ENCODE measurements at regions not wholly inside any gene's neighbourhood (a gene's known extent, or its start where the extent isn't known, plus 50 kb on each side); places are given as distances from the start of the nearest gene placed in this dataset.

DNA sequence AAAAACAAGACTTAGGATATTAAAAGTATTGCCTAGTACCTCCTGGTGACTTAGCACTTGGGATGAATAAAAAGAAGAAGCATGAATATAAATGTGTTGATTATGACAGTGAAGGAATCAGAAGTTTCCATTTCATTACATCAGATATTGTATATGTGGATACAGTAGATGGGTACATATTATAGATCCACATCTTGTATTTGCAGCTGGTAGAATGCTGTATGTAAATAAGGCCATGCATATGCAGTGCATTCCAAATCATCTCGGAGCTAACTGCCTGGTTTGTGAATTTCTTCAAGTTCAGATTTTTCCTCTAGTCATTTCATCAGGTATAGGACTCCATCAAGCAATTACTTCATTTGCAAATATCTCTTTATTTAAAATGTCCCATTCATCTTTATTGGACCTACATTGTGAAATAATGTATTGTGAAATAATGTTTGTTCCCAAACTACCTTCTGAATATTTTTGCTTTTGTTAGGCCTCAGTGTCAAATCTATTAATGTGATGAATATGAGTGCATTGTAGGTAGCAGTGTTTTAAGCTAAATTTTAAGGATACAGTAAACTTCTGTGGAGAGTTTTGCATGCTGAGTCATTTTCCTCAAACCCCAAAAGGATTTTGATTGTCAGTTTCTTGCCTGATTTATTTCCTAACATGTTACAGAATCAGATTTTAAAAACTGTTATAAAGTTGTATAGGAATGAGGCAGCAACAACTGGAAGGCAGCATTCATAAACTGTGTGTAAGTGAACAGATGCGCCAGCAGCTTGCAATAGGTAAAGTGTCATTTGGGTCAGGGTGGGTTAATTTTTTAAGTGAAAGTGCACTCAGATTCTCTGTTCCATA lies 370.8 kb upstream of the RIOK2 start:
- DNase-seq (ENCODE audit: low spot score): no peak
- Histone ChIP-seq H3K9me3 (ENCODE audit: control insufficient read depth in 4 of 4, low read length in 3 of 4) (peaks cover 0 to 2% (median 0%) of the 10 kb centered on the region in 4 donors), H3K27ac (ENCODE audit: low read depth in 1 of 2, low read length in 2 of 2) (no peak overlapping the region), H3K36me3 (ENCODE audit: control insufficient read depth in 4 of 4, insufficient read depth in 3 of 4, low read depth in 1 of 4, low read length in 3 of 4) (no peaks in the 10 kb centered on the region), H3K27me3 (ENCODE audit: control insufficient read depth in 4 of 4, insufficient read depth in 4 of 4, low read length in 3 of 4) (no peaks in the 10 kb centered on the region), H3K9ac (ENCODE audit: low read depth in 1 of 2, low read length in 2 of 2) (no peak overlapping the region), H3K4me3 (ENCODE audit: low read depth in 1 of 3, low read length in 3 of 3) (no peak overlapping the region), H3K4me1 (ENCODE audit: control insufficient read depth in 4 of 4, insufficient read depth in 4 of 4, low read length in 3 of 4) (no peaks in the 10 kb centered on the region)
- TF ChIP-seq TAF1 (conservative IDR thresholded peaks at IDR 0.05): no peak
- WGBS: 81% methylated on average over 2 of the region's 2 CpGs

DNA sequence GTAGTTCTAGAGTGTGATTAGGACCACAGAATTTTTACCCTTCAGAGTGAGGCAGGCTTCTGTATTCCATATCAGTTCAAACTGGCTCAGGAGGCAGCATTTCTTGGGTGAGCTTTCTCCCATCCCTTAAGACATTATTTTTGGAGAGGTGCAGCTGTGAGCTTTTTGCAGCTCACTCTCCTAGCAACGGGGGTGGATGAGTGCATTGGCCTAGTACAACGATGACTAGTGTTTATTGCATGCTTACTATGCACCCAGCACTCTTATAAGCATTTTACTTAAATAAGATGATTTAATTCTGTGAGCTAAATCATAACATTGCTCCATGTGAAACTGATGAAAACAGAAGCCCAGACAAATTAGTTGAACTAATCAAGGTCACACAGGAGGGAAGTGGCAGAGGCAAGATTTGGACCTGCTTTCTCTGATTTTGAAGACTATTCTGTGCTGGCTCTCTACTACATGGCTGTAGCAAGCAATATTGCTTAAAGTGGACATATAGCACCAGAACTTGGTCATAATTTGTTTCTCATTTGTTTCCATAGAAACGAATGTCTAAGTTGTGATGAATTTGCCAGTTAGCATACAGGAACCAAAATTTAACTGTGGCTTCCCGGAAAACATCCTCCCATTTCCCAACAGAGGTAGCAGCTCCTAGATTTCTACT lies 372.1 kb upstream of the RIOK2 start:
- no peak for DNase-seq (ENCODE audit: low spot score)
- Histone ChIP-seq H3K27me3 (ENCODE audit: control insufficient read depth in 4 of 4, insufficient read depth in 4 of 4, low read length in 3 of 4) (no peaks in the 10 kb centered on the region), H3K27ac (ENCODE audit: low read depth in 1 of 2, low read length in 2 of 2) (no peak overlapping the region), H3K9ac (ENCODE audit: low read depth in 1 of 2, low read length in 2 of 2) (no peak overlapping the region), H3K36me3 (ENCODE audit: control insufficient read depth in 4 of 4, insufficient read depth in 3 of 4, low read depth in 1 of 4, low read length in 3 of 4) (no peaks in the 10 kb centered on the region), H3K4me1 (ENCODE audit: control insufficient read depth in 4 of 4, insufficient read depth in 4 of 4, low read length in 3 of 4) (no peaks in the 10 kb centered on the region), H3K4me3 (ENCODE audit: low read depth in 1 of 3, low read length in 3 of 3) (no peak overlapping the region), H3K9me3 (ENCODE audit: control insufficient read depth in 4 of 4, low read length in 3 of 4) (peaks cover 0 to 2% (median 0%) of the 10 kb centered on the region in 4 donors)
- WGBS: 68% methylated on average over 4 of the region's 4 CpGs
- no peak for TF ChIP-seq FOXA1 (IDR thresholded peaks at IDR 0.05)
- TF ChIP-seq, protein P1, sequence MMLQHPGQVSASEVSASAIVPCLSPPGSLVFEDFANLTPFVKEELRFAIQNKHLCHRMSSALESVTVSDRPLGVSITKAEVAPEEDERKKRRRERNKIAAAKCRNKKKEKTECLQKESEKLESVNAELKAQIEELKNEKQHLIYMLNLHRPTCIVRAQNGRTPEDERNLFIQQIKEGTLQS (IDR thresholded peaks at IDR 0.05): no peak
- no peak for TF ChIP-seq RAD21 (IDR thresholded peaks at IDR 0.05)
- no peak for TF ChIP-seq TAF1 (conservative IDR thresholded peaks at IDR 0.05)
- no peak for TF ChIP-seq RXRA (IDR thresholded peaks at IDR 0.05)
- no peak for TF ChIP-seq JUND (IDR thresholded peaks at IDR 0.05)
- no peak for TF ChIP-seq SP1 (IDR thresholded peaks at IDR 0.05)
- TF ChIP-seq FOXA2 (IDR thresholded peaks at IDR 0.05): no peak
- TF ChIP-seq YY1 (IDR thresholded peaks at IDR 0.05): no peak

DNA sequence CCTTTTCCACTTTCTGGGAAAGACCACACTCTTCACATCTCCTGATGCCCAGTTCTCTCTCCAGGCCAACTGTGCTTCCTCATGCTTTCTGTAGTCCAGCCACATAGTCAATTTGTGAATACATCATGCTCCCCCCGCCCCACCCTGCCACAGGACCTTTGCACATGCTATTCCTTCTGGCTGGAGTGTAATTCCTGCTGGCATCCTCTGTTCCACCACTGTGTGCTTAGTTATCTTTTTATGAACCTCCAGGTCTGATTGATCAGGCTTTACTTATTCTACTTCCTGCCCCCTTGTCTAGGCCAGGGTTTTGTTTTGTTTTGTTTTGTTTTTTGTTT lies 372.6 kb upstream of the RIOK2 start:
- 86% methylated on average over 1 of the region's 1 CpG for WGBS
- no peaks in the 10 kb centered on the region for H3K36me3 ChIP-seq (ENCODE audit: control insufficient read depth in 4 of 4, insufficient read depth in 3 of 4, low read depth in 1 of 4, low read length in 3 of 4)

More for the DNA sequence above, 372.6 kb upstream of the RIOK2 start:
- Histone ChIP-seq H3K9ac (ENCODE audit: low read depth in 1 of 2, low read length in 2 of 2) (no peak overlapping the region), H3K9me3 (ENCODE audit: control insufficient read depth in 4 of 4, low read length in 3 of 4) (peaks cover 0 to 2% (median 0%) of the 10 kb centered on the region in 4 donors), H3K4me3 (ENCODE audit: low read depth in 1 of 3, low read length in 3 of 3) (no peak overlapping the region), H3K27ac (ENCODE audit: low read depth in 1 of 2, low read length in 2 of 2) (no peak overlapping the region), H3K4me1 (ENCODE audit: control insufficient read depth in 4 of 4, insufficient read depth in 4 of 4, low read length in 3 of 4) (no peaks in the 10 kb centered on the region), H3K27me3 (ENCODE audit: control insufficient read depth in 4 of 4, insufficient read depth in 4 of 4, low read length in 3 of 4) (no peaks in the 10 kb centered on the region)
- TF ChIP-seq EGR1 (IDR thresholded peaks at IDR 0.05; ENCODE audit: low read depth in 2 of 2) (no peak), RAD21 (IDR thresholded peaks at IDR 0.05) (no peak), SP1 (IDR thresholded peaks at IDR 0.05) (no peak), JUND (IDR thresholded peaks at IDR 0.05) (no peak), NR2F2 (IDR thresholded peaks at IDR 0.05) (no peak), FOXA2 (IDR thresholded peaks at IDR 0.05) (no peak), HNF4G (IDR thresholded peaks at IDR 0.05) (no peak), HNF4A (conservative IDR thresholded peaks at IDR 0.05) (no peak), TAF1 (conservative IDR thresholded peaks at IDR 0.05) (no peak), GABPA (IDR thresholded peaks at IDR 0.05 in 1 of 2, conservative IDR thresholded peaks at IDR 0.05 in 1 of 2) (no peak), FOXA1 (IDR thresholded peaks at IDR 0.05) (no peak), RXRA (IDR thresholded peaks at IDR 0.05) (no peak)
- TF ChIP-seq, protein P2, sequence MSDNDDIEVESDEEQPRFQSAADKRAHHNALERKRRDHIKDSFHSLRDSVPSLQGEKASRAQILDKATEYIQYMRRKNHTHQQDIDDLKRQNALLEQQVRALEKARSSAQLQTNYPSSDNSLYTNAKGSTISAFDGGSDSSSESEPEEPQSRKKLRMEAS (IDR thresholded peaks at IDR 0.05): no peak
- TF ChIP-seq, protein P1 (IDR thresholded peaks at IDR 0.05): no peak
- TF ChIP-seq, protein P3, sequence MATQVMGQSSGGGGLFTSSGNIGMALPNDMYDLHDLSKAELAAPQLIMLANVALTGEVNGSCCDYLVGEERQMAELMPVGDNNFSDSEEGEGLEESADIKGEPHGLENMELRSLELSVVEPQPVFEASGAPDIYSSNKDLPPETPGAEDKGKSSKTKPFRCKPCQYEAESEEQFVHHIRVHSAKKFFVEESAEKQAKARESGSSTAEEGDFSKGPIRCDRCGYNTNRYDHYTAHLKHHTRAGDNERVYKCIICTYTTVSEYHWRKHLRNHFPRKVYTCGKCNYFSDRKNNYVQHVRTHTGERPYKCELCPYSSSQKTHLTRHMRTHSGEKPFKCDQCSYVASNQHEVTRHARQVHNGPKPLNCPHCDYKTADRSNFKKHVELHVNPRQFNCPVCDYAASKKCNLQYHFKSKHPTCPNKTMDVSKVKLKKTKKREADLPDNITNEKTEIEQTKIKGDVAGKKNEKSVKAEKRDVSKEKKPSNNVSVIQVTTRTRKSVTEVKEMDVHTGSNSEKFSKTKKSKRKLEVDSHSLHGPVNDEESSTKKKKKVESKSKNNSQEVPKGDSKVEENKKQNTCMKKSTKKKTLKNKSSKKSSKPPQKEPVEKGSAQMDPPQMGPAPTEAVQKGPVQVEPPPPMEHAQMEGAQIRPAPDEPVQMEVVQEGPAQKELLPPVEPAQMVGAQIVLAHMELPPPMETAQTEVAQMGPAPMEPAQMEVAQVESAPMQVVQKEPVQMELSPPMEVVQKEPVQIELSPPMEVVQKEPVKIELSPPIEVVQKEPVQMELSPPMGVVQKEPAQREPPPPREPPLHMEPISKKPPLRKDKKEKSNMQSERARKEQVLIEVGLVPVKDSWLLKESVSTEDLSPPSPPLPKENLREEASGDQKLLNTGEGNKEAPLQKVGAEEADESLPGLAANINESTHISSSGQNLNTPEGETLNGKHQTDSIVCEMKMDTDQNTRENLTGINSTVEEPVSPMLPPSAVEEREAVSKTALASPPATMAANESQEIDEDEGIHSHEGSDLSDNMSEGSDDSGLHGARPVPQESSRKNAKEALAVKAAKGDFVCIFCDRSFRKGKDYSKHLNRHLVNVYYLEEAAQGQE (IDR thresholded peaks at IDR 0.05): no peak
- TF ChIP-seq, protein P4, sequence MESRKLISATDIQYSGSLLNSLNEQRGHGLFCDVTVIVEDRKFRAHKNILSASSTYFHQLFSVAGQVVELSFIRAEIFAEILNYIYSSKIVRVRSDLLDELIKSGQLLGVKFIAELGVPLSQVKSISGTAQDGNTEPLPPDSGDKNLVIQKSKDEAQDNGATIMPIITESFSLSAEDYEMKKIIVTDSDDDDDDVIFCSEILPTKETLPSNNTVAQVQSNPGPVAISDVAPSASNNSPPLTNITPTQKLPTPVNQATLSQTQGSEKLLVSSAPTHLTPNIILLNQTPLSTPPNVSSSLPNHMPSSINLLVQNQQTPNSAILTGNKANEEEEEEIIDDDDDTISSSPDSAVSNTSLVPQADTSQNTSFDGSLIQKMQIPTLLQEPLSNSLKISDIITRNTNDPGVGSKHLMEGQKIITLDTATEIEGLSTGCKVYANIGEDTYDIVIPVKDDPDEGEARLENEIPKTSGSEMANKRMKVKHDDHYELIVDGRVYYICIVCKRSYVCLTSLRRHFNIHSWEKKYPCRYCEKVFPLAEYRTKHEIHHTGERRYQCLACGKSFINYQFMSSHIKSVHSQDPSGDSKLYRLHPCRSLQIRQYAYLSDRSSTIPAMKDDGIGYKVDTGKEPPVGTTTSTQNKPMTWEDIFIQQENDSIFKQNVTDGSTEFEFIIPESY (IDR thresholded peaks at IDR 0.05): no peak
- TF ChIP-seq, protein P5, sequence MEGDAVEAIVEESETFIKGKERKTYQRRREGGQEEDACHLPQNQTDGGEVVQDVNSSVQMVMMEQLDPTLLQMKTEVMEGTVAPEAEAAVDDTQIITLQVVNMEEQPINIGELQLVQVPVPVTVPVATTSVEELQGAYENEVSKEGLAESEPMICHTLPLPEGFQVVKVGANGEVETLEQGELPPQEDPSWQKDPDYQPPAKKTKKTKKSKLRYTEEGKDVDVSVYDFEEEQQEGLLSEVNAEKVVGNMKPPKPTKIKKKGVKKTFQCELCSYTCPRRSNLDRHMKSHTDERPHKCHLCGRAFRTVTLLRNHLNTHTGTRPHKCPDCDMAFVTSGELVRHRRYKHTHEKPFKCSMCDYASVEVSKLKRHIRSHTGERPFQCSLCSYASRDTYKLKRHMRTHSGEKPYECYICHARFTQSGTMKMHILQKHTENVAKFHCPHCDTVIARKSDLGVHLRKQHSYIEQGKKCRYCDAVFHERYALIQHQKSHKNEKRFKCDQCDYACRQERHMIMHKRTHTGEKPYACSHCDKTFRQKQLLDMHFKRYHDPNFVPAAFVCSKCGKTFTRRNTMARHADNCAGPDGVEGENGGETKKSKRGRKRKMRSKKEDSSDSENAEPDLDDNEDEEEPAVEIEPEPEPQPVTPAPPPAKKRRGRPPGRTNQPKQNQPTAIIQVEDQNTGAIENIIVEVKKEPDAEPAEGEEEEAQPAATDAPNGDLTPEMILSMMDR (IDR thresholded peaks at IDR 0.05; ENCODE audit: low read depth, low read length, missing input control): no peak
- no peak for DNase-seq (ENCODE audit: low spot score)

Measured in liver (tissue), 8 donors.